HG03571 (cell line): ENCODE measurements at regions not wholly inside any gene's neighbourhood (a gene's known extent, or its start where the extent isn't known, plus 50 kb on each side); places are given as distances from the start of the nearest gene placed in this dataset.

ENCODE experiments used
- ATAC-seq: cut with Tn5 transposase; IDR thresholded peaks from one replicate; pipeline ENCODE4 v1.9.1; 2021; ENCODE audit not compliant: unreplicated experiment

GRCh38 chr2:122822319-122822718 is 1066.9 kb downstream of the TSN start:
- no peak for ATAC-seq

DNA sequence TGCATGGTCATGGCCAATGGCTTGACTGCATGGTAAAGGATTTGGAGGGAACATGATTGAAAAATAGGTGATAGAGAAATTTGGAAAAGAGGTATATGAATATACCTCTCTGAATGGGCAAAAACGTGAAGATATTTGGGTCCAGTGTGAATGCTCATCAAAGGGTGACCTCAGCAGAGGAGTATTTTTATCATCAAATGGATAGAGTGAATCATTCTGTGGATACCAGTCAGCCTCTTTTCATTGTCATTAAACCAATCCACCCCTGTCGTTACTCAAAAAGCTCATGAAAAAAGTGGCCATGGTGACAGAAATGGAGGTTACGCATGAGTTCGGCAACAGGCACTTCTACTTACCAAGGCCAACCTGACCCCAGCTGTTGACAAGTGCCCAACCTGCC is 1074.7 kb downstream of the TSN start:
- ATAC-seq, result no peak

GRCh38 chr2:122831649-122832048 is 1076.2 kb downstream of the TSN start:
- ATAC-seq, result no peak

- no peak for ATAC-seq
Measured at GRCh38 chr2:122843503-122843902, 1088.1 kb downstream of the TSN start.

- no peak for ATAC-seq
Measured at GRCh38 chr2:122851161-122851560, 1095.7 kb downstream of the TSN start.

GRCh38 chr2:122851972-122852531 is 1096.6 kb downstream of the TSN start:
- no peak for ATAC-seq

GRCh38 chr2:122856696-122857095 is 1101.2 kb downstream of the TSN start:
- no peak for ATAC-seq

GRCh38 chr2:122858075-122858702 is 1102.7 kb downstream of the TSN start:
- no peak for ATAC-seq

- ATAC-seq, result no peak
Measured at GRCh38 chr2:122858813-122859212, 1103.4 kb downstream of the TSN start.

DNA sequence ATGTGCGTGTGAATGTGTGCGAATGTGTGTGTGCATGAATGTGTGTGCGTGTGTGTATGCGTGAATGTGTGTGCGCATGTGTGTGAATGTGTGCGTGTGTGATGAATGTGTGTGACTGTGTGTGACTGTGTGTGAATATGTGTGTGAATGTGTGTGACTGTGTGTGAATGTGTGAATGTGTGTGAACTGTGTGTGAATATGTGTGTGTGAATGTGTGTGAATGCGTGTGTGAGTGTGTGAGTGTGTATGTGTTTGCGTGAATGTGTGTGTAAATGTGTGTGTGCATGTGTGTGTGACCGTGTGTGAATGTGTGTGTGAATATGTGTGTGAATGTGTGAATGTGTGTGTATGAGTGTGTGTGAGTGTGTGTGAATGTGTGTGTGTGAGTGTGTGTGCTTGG is 1103.8 kb downstream of the TSN start:
- no peak for ATAC-seq

DNA sequence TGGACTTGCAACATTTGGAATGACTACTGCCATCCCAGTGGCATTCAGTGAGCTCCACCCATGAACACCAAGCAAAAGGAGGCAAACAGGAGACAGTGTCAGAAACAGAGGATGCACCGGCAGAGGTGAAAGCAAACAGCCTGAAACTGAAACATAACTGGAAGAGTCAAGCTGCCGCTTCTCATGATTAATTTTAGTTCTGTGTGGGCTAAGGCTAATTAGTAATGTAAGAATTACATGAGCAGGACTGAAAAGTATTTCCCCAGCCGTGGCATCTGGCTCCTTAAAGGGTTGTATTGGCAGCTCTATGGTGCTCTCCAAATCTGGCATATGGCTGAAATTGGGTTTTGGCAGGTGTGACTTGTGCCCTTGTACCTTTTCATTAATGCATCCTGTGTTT is 1108.1 kb downstream of the TSN start:
- ATAC-seq, result no peak

DNA sequence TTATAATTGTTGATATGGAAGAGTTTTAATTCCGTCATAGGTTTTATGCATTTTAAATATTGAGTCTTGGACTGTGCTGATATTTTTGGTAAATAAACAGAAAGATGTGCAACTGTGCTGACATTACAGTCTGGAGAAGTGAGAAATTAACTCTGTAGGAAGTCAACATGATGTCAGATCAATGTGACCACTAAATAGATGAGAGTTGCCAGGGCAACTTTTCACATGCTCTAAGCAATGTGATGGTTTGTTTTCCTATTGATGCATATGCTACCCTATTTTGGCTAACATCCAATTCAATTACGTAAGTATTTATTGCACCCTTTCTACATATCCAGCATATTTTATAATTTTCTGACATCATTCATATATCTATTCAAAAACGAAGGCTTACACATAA is 1109.3 kb downstream of the TSN start:
- ATAC-seq, result no peak

GRCh38 chr2:122866095-122866494 is 1110.6 kb downstream of the TSN start:
- no peak for ATAC-seq

- ATAC-seq, result no peak
Measured at GRCh38 chr2:122867941-122868340, 1112.5 kb downstream of the TSN start.

DNA sequence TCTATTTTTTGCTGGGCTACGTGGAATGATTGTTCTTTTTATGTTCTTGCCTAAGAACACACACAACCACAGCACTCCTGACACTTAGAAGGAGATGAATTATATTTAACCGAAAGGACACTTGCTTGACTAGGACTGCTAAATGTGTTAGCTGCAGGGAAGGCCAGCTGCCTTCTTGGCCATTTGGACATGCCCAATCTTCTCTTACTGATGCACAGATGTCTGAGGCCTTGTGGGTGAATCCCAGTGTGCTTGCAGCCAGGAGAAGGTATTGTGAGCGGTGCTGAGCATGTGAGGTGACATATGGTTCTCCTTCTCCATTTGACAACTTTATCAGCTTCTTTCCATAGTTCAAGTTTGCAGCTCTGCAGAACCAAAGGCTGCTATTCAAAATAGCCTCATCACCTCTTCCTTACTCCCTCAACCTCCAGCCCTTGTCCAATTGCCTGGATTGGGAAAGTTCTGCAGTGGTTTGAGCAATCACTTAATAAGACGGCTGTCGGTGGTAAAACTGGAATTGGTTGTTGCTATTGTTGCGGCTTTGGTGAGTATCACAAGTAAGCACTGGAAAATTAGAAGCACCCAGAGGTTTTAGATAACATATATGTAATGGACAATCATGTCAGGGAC is 1113.3 kb downstream of the TSN start:
- ATAC-seq, result no peak

GRCh38 chr2:122873951-122874350 is 1118.5 kb downstream of the TSN start:
- ATAC-seq, result no peak

- no peak for ATAC-seq
Measured at GRCh38 chr2:122875091-122875865, 1119.8 kb downstream of the TSN start.

DNA sequence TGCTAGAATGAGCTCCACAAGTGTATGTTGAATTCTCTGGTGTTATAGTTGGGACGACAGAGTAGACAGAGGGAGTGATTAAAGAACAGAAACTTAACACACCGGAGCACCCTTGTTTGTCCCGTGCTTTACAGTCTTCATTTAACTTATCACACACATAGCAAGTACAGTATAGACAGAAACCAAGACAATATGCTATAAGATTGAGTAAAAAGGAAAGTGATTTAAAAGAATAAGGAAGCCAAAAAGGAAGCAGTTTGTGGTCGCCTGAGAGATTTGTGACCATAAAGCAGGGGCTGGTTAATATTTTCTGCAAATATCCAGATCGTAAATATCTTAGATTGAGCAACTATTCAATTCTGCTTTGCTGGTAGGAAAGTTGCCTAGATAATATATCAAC is 1128.4 kb downstream of the TSN start:
- ATAC-seq, result no peak

DNA sequence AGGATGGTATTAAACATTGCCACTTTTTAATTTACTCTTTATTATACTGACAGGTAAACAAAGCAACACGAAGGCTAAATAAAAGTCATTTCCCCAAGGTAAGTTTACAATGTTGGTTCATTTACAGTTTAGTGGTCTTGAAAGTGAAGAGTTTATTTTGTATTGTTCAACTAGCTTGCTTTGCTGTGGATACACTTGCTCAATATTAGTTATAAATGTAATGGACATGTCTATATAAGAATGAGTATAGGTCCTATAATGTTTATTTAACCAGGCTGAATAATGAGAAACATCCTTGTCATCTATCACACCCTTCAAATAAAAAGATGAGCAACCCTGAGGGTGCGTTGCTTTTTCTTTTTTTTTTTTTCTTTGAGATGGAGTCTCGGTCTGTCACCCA is 1129.4 kb downstream of the TSN start:
- no peak for ATAC-seq

GRCh38 chr2:122885436-122885835 is 1130.0 kb downstream of the TSN start:
- ATAC-seq, result no peak

GRCh38 chr2:122886479-122887145 is 1131.2 kb downstream of the TSN start:
- ATAC-seq, result no peak
